ENCODE measurements at regions not wholly inside any gene's neighbourhood (a gene's known extent, or its start where the extent isn't known, plus 50 kb on each side); places are given as distances from the start of the nearest gene placed in this dataset.

GRCh38 chr10:45560262-45560661 lies 112.3 kb downstream of the ZFAND4 start:
- no peaks in the 10 kb centered on the region for H3K9me3 ChIP-seq (ENCODE audit: control insufficient read depth, low read depth, low read length)
- no peaks in the 10 kb centered on the region for H3K27me3 ChIP-seq (ENCODE audit: insufficient read depth, low read length)
- H2BK15ac ChIP-seq (ENCODE audit: low read depth, low read length) = no peak overlapping the region
- no peak overlapping the region for H3K56ac ChIP-seq (ENCODE audit: insufficient read length, low read depth, low read length)
- Mint-ChIP-seq H3K4me3 (no peak overlapping the region), H3K4me1 (peaks cover 11 to 14% of the 10 kb centered on the region in 2 experiments), H3K27me3 (ENCODE audit: low read depth) (no peaks in the 10 kb centered on the region), H3K27ac (no peak overlapping the region; a peak in 1 of 7 replicates), H3K36me3 (ENCODE audit: insufficient read depth in 1 of 3, low read depth in 3 of 3) (peaks cover 6 to 16% (median 13%) of the 10 kb centered on the region in 3 experiments; a peak in 6 of 7 replicates), H3K9me3 (peaks cover 5 to 12% of the 10 kb centered on the region in 2 experiments; a peak in 4 of 5 replicates)
- DNase-seq = no peak
- H3K4ac ChIP-seq (ENCODE audit: low read depth, low read length) = no peak overlapping the region
- H2BK120ac ChIP-seq (ENCODE audit: low read depth, low read length, poor library complexity, severe bottlenecking) = no peak overlapping the region
- no peak overlapping the region for H3K23ac ChIP-seq (ENCODE audit: insufficient read length, low read depth, low read length)
- H3K18ac ChIP-seq (ENCODE audit: insufficient read length, low read depth, low read length) = no peak overlapping the region
- no peak overlapping the region for H2AK5ac ChIP-seq (ENCODE audit: insufficient read length, low read length)
- H3K23me2 ChIP-seq (ENCODE audit: insufficient read length, low read depth, low read length, poor library complexity, severe bottlenecking) = no peaks in the 10 kb centered on the region
- H3K27ac ChIP-seq (ENCODE audit: insufficient read length, low read depth, low read length) = no peak overlapping the region
- H3K9ac ChIP-seq (ENCODE audit: extremely low read depth, insufficient read length, low read length) = no peak overlapping the region
- H3K79me1 ChIP-seq (ENCODE audit: insufficient read depth, low read depth, low read length, poor library complexity, severe bottlenecking) = no peaks in the 10 kb centered on the region
- no peaks in the 10 kb centered on the region for H4K20me1 ChIP-seq (ENCODE audit: control insufficient read depth, insufficient read depth, insufficient read length)
- peaks cover 2% of the 10 kb centered on the region; the same call in 1 of the 2 replicates for H3K4me1 ChIP-seq (ENCODE audit: insufficient read depth, low read length)
- no peak overlapping the region for H2BK5ac ChIP-seq (ENCODE audit: insufficient read length, low read length)
- no peak overlapping the region for H2BK12ac ChIP-seq (ENCODE audit: insufficient read length, low read depth, low read length)
- no peak for TF ChIP-seq CTCF (conservative IDR thresholded peaks at IDR 0.05)
- no peaks in the 10 kb centered on the region for H3K79me2 ChIP-seq (ENCODE audit: insufficient read depth, low read length)
- no CpG with 5 or more reads among the region's 10 CpGs for WGBS (ENCODE audit: extremely low coverage, insufficient read length, low lambda C conversion rate)
- H3T11ph ChIP-seq (ENCODE audit: low read length) = no peak overlapping the region
- H3K4me2 ChIP-seq (ENCODE audit: insufficient read depth, insufficient read length, low read length) = no peak overlapping the region
- no peak overlapping the region for H2AFZ ChIP-seq (ENCODE audit: low read length)
- H2BK20ac ChIP-seq (ENCODE audit: low read depth, low read length, poor library complexity, severe bottlenecking) = no peak overlapping the region
- no peak overlapping the region for H4K5ac ChIP-seq (ENCODE audit: insufficient read length, low read depth, low read length)
- no peak overlapping the region for H4K8ac ChIP-seq (replicated peaks; ENCODE audit: insufficient read length, low read depth, low read length)
- no peak overlapping the region for H4K91ac ChIP-seq (ENCODE audit: insufficient read length, low read depth, low read length)
- no peak overlapping the region for H3K14ac ChIP-seq (ENCODE audit: insufficient read depth, low read length)
